ENCODE measurements at regions not wholly inside any gene's neighbourhood (a gene's known extent, or its start where the extent isn't known, plus 50 kb on each side); places are given as distances from the start of the nearest gene placed in this dataset.

GRCh38 chrX:134716620-134717012 is 58.3 kb upstream of the PLAC1 start:
- DNase-seq, result no peak

DNA sequence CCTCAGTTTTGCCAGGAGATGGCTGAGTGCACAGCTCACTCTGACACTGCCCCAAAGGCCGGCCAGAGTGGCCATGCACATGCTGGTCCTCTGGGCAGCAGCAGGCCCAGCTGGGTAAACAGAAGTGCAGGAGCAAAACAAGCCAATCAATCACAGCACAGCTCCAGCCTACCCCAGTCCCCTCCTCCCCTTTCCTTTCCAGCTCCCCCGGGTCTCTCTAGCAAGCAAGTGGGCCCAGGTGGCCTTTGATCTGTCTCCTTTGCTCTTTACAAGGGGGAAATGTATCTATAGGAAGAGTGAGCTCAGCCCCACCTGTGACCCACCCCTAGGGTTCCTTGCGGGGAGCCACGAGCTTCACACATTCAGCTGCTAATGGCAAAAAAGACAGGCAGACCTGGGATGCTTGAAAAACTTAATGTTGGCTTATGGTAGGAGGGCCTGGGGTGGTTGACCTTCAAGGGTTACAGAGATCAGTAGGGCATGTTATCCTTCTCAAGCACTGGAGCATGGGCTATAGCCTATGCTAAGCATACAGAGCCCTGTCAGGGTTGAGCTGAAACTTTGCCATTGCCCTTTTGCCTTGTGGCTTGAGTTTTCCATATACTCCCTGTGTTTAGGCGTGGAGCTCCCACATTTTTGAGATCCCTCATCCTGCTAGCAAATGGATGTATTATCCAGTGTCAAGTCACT is 57.8 kb upstream of the PLAC1 start:
- DNase-seq, result no peak

- DNase-seq, result no peak
Measured at GRCh38 chrX:134714633-134715110, 56.4 kb upstream of the PLAC1 start.

DNA sequence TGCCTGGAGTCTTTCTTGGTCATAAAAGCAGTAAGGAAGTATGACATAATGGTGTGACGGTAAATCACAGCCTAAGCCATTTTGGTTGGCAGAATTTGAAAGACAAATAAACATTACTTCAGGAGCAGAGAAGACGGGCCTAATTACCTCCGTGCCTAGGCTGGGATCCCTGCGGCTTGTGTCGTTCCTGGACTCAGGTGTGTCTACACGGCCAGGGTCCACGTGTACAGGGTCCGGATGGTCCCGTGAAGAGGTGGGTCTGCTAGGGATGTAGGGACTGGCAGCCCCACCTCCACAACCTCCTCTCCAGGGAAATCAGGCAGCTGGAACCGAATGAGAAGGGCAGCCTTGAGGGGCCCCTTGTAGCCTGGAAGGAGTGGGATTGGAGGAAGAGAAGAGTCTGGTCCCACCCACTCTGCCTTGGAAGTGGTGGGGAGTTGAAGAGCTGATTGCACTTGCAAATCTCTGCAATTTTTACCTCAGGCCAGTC is 55.4 kb upstream of the PLAC1 start:
- DNase-seq, result no peak

DNA sequence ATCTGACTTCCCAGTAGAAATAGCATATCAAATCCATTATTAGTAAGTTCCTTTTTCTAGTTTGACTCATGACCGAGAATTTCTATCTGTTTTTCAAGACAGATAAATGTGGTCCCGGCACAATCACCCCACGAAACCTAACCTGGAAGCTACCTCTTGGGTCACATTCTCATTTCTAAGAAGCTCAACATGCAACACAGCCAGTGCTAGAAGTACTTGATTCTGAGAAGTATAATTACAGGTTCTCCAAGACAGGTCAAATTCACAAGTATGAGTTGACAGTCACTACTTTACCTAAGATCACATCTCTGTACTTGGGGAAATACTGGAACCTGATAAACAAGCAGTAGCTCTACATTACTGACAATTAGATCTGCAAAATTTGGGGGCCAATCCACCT is 54.0 kb upstream of the PLAC1 start:
- DNase-seq, result no peak

DNA sequence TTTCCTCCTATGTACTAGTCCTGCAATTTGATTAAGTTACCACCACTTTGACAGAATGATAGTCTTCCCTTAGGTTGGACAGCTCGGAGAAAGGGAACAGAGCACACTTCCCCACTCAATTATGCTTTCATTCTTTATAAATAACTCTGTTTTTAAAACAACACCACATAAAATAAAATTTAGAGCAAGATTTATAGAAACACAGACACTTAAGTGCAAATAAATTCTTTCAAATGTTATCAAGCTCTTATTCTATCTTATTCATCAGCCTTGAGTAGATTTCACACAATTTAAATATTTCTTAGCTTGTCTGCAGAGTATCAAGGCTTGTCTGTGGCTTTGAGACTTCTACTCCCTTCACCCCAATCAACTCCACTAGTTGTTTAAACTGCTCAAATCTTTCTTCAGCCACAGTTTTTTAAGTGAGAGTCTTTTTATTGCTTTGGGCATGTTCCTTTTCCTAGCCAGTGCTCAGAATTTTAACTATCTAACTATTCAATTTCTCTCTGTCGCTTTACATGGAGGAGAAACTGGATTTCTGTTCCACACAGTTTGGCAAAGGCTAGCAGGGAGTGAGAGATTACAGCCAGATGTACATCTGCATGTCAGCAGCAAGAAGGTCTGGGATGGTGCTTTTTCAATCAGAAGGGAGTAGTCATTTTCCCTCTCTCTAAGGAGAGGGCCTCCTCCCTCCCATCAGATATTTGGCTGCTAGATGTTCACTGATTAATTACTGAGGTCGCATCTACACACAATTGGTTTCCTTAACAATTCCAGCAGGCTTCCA is 53.1 kb upstream of the PLAC1 start:
- no peak for DNase-seq

All from CD4-positive, alpha-beta T cell treated with Interferon alpha-2 for 1 hour (primary cell).